HUDEP-2 (cell line): ENCODE measurements at regions not wholly inside any gene's neighbourhood (a gene's known extent, or its start where the extent isn't known, plus 50 kb on each side); places are given as distances from the start of the nearest gene placed in this dataset.
"Not testable (repeated sequence)": the region's sequence is repeated elsewhere in the genome, so short reads cannot be mapped to it uniquely, and the experiment has no call there.

Source experiments
- DNase-seq, 76 experiments: peaks; one replicate each; lab custom pipeline; 2025; ENCODE audit not compliant: unreplicated experiment in 76 of 76; lab: John Stamatoyannopoulos, UW

- DNase-seq, result no peak
Observed at GRCh38 chr14:76697246-76697905, 63.9 kb upstream of the VASH1 start.

- no peak for DNase-seq
Observed at GRCh38 chr14:76698191-76698590, 63.1 kb upstream of the VASH1 start.

GRCh38 chr14:76698631-76699030 is 62.6 kb upstream of the VASH1 start:
- DNase-seq, result no peak

GRCh38 chr14:76699209-76699938 is 61.9 kb upstream of the VASH1 start:
- DNase-seq, result no peak

- no peak for DNase-seq
Observed at GRCh38 chr14:76699939-76700590, 61.2 kb upstream of the VASH1 start.

- no peak for DNase-seq
Observed at GRCh38 chr14:76701436-76701835, 59.8 kb upstream of the VASH1 start.

GRCh38 chr14:76701981-76702380 is 59.3 kb upstream of the VASH1 start:
- no peak for DNase-seq

- no peak for DNase-seq
Observed at GRCh38 chr14:76705214-76705613, 56.1 kb upstream of the VASH1 start.

GRCh38 chr14:76706207-76706606 is 55.1 kb upstream of the VASH1 start:
- DNase-seq, result not testable (repeated sequence)

GRCh38 chr14:76706811-76707210 is 54.5 kb upstream of the VASH1 start:
- no peak for DNase-seq

- no peak for DNase-seq
Observed at GRCh38 chr14:76708028-76708427, 53.2 kb upstream of the VASH1 start.

- no peak for DNase-seq
Observed at GRCh38 chr14:76708771-76709170, 52.5 kb upstream of the VASH1 start.

- DNase-seq, result peak in 27 of 76 experiments; percentile 2 to 47 (median 19)
Observed at GRCh38 chr14:76710056-76711010, 50.9 kb upstream of the VASH1 start.
